CD4-positive, alpha-beta T cell treated with Interleukin-17A for 1 hour (primary cell): ENCODE measurements at regions not wholly inside any gene's neighbourhood (a gene's known extent, or its start where the extent isn't known, plus 50 kb on each side); places are given as distances from the start of the nearest gene placed in this dataset.
"Not testable (repeated sequence)": the region's sequence is repeated elsewhere in the genome, so short reads cannot be mapped to it uniquely, and the experiment has no call there.

Experiments
- DNase-seq: peaks from one replicate; pipeline ENCODE4 v3.0.0-alpha.2; 2020

DNA sequence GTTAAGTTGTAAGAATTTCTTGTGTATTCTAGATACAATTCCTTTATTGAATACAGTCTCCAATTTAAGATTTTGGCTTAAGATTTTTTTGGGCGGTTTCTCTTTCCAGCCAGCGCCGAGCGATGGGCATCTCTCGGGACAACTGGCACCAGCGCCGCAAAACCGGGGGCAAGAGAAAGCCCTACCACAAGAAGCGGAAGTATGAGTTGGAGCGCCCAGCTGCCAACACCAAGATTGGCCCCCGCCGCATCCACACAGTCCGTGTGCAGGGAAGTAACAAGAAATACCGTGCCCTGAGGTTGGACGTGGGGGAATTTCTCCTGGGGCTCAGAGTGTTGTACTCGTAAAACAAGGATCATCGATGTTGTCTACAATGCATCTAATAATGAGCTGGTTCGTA is 278.7 kb upstream of the TARS1 start:
- DNase-seq, result no peak

DNA sequence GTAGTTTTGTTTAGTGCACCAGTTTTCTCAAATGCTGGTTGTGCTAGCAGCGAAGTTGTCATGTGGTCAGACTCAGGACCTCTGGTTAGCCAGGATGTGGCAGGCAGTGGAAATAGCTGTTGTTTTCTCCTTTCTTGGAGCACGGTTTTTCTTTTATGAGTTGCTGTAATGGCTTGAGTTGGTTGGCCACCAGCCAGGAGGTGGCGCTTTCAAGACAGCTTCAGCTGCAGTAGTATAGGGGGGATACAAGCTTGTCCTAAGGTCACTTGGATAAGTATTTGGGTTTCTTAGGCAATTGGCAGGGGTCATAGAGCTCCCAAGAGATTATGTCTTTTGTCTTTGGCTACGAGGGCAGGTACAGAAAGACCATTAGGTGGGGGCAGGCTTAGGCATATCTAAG is 274.2 kb upstream of the TARS1 start:
- no peak for DNase-seq

GRCh38 chr5:33166948-33167347 is 273.8 kb upstream of the TARS1 start:
- no peak for DNase-seq

- no peak for DNase-seq
These were observed 273.2 kb upstream of the TARS1 start for GRCh38 chr5:33167541-33167940.

DNA sequence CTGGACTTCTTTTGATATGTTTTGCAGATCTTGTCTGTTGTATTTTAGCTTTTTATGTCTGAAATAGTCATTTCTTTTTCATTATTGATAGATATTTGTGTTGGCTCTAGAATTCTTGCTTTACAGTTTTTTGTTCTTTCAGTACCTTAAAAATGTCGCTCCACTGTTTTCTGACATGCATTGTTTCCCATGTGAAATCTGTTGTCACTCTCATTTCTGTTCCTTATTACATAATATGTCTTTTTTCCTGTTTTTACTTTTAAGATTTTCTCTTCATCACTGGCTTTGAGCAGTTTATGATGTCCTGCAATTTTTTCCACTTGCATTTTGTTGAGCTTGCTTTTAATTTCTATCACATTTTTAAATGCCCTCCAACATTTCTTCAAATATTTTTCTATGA is 270.4 kb upstream of the TARS1 start:
- no peak for DNase-seq

DNA sequence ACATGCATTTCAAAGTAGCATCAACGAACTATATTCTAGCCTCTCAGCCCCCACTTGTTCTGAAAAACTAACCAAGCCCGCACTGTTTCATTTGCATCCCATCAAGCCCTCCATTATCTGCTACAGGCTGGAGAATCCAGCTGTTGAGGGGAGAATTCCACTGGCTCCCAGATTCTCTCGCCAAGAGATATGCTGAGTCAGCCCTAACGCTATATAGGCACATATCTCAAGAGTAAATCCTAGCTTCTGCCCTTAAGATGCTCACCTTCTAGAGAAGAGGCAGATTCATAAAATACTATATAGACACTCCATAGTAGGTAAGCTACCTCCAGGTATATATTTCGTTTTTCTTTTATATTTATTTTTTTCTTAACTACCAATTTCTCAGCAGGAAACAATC is 266.4 kb upstream of the TARS1 start:
- DNase-seq, result no peak

GRCh38 chr5:33179301-33179700 is 261.5 kb upstream of the TARS1 start:
- no peak for DNase-seq

DNA sequence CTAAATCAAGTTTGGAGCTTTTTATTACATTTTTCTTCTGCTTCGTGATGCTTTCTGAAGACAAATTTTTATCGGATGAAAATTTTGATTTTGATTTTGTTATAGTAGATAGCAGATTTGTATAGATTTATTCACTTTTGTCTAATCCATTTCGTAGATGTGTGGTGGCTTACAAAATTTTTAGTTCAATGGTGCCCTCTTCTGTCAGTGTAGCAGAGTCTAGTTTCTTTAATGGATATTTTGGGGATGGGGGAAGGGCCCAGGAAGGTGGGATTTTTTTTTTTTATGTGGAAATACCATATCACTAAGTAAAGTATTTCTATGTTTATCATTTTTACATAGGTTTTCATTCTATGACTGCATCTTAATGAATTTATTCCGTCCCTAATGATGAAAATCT is 259.9 kb upstream of the TARS1 start:
- no peak for DNase-seq

DNA sequence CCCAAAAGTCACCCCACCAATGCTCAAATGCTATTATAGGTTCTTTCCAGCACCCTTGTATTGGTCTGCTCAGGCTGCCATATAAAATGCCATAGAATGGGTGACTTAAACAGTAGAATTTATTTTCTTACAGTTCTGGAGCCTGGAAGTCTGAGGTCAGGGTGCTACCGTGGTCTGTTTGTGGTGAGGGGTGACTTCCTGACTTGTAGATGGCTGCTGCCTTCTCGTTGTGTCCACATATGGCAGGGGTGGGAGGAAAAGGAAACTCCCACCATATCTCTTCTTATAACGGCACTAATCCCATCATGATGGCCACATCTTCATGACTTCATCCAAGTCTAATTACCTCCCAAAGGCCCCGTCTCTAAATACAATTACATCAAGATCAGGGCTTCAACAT is 257.8 kb upstream of the TARS1 start:
- DNase-seq, result no peak

- no peak for DNase-seq
These were observed 256.4 kb upstream of the TARS1 start for GRCh38 chr5:33184367-33184766.

- no peak for DNase-seq
These were observed 252.7 kb upstream of the TARS1 start for GRCh38 chr5:33188089-33188488.

DNA sequence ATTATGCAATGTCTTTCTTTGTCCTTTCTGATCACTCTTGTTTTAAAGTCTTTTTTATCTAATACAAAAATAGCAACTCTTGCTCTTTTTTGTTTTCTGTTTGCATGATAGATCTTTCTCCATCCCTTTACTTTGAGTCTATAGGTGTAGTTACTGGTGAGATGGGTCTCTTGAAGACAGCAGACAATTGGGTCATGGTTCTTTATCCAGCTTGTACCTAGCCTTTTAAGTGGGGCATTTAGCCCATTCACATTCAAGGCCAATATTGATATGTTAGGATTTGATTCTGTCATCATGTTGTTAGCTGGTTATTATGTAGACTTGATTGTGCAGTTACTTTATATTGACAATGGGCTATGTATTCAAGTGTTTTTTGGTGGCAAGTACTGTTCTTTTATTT is 245.9 kb upstream of the TARS1 start:
- no peak for DNase-seq

GRCh38 chr5:33195431-33196165 is 245.2 kb upstream of the TARS1 start:
- no peak for DNase-seq

DNA sequence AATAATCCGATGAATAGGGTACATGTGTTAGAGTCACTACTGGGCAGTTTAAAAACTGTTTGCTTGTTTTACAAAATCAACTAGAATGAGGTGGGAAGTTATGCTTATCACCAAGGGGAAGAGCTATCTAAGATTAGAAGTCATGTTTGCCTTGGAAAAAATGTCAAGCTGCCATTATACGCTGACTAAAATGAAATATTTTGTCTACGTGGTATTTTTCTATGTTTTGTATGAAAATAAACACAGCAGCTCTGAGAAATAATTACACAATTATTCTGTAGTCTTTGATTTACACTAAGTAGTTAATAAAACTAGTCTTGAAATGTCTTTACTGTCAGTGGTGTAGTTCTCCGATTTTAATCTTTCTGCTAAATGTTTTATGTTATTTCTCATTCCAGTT is 241.9 kb upstream of the TARS1 start:
- no peak for DNase-seq

GRCh38 chr5:33203931-33204330 is 236.8 kb upstream of the TARS1 start:
- DNase-seq, result no peak

DNA sequence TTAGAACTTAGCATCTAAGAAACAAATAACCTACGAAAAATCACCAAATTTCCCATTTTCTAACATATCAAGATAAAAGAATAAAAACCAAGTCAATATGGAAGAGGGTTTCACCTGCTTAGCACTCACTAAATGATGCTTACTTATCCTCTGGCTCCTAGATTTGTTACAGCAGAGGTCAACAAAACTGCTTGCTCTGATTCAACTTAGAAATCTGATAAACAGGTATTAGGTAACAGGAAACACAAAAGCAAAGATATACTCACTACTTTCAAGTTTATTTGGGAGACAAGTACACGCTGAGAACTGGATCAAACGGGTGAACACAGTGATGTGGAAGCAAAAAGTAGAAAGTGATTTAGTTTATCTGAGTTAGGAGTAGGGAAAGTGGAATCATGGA is 235.7 kb upstream of the TARS1 start:
- DNase-seq, result no peak

- no peak for DNase-seq
These were observed 234.9 kb upstream of the TARS1 start for GRCh38 chr5:33205727-33206410.

GRCh38 chr5:33206962-33207506 is 233.7 kb upstream of the TARS1 start:
- no peak for DNase-seq

DNA sequence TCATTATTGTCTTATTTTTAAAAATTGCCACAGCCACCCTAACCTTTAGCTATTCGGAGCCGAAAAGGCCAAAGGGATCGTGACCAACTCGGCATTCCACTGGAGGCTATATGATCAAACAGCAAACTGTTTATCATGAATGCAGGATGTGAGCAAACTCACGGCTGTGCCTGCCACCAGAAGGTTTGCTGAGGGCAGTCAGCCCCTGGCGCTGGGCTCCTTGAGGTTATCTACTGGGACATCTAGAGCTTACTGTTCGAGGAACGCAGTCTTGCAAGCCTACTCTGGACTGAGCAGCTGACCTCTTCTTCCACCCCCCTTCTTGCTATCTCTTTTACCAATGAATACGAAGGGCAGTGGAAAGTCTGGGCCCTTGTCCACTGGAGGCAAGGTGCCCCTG is 231.5 kb upstream of the TARS1 start:
- DNase-seq, result no peak

DNA sequence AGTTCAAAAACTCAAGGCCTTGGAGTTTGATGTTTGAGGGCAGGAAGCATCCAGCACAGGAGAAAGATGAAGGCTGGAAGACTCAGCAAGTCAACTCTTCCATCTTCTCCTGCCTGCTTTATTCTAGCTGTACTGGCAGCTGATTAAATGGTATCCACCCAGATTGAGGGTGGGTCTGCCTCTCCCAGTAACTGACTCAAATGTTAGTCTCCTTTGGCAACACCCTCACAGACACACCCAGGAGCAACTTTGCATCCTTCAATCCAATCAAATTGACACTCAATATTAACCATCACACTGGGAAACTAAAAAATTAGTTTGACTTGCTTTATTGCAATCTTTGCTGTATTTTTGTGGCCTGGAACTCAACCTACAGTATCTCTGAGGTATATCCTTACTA is 230.5 kb upstream of the TARS1 start:
- DNase-seq, result not testable (repeated sequence)

GRCh38 chr5:33210978-33211377 is 229.8 kb upstream of the TARS1 start:
- no peak for DNase-seq

DNA sequence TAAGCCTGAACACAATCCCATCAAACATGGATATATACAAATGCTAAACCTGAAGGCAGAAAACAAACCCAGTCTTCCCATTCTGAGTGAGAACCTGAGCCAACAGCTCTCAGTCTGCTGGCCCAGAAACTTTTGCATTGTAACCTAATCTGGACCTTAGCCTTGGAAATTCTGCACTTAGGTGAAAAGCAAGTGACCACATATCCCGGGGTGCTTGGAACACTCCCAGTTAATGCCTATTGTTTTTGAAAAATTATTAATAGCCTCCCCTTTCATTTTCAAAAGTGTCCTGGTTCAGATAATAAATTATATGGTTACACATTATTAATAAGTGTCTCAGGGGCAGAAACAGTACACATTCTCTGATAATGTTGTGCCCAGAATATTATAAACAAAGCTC is 228.3 kb upstream of the TARS1 start:
- no peak for DNase-seq

- no peak for DNase-seq
These were observed 227.9 kb upstream of the TARS1 start for GRCh38 chr5:33212900-33213299.

DNA sequence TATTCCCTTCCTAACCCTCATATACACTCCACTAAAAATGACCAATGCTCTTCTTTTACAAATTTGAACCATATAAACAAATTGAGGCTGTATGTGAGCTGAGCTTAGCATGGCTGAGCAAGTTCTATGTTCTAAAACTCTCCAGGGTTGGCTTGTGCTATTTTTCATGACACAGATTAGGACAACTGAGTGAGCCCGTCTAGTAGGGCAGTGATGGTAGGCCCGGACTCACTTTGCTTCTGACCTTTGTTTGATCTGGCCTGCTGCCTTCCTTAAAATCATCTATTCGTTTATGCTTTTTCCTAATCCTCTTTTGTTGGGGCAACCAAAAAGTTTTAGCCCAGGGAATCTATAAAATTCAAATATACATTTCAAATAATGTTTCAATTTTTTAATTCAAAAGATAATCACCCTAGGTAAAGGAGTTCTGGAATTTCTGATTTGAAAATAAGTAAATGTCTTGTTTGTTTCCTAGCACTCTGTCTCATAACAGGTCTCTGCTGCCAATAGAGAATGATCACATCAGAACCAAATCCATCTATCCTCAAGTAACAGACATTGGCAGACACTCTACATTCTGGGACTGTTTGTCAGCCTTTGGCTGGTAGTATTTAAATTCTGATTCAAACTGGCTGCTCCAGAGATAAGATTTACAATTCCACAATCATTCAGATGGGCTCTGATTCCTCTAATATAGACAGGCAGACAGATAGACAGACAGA is 217.0 kb upstream of the TARS1 start:
- no peak for DNase-seq
